Neuron (in vitro differentiated cells): ENCODE measurements at regions not wholly inside any gene's neighbourhood (a gene's known extent, or its start where the extent isn't known, plus 50 kb on each side); places are given as distances from the start of the nearest gene placed in this dataset.
"Not testable (repeated sequence)": the region's sequence is repeated elsewhere in the genome, so short reads cannot be mapped to it uniquely, and the experiment has no call there.

Experiments used
- H2AFZ ChIP-seq: one replicate; pipeline ENCODE4 v1.6.1; 2013; ENCODE audit warnings: low read depth, mild to moderate bottlenecking, inconsistent platforms, low read length, moderate library complexity
- H3K27me3 ChIP-seq: one replicate; pipeline ENCODE4 v1.6.1; 2013; ENCODE audit warnings: low read length; ENCODE audit not compliant: insufficient read depth
- H3K36me3 ChIP-seq: one replicate; pipeline ENCODE4 v1.6.1; 2013; ENCODE audit warnings: low read length; ENCODE audit not compliant: insufficient read depth
- H3K4me1 ChIP-seq: one replicate; pipeline ENCODE4 v1.6.1; 2013; ENCODE audit warnings: low read length; ENCODE audit not compliant: insufficient read depth
- H3K4me3 ChIP-seq: 2 replicates; pipeline ENCODE4 v1.5.1; 2013; ENCODE audit warnings: mild to moderate bottlenecking, low read length, moderate library complexity
- H3K9me3 ChIP-seq: one replicate; pipeline ENCODE4 v1.6.1; 2013; ENCODE audit warnings: low read length

GRCh38 chr5:23095418-23095817, 242.3 kb upstream of the CDH12 start:
- H3K27me3 ChIP-seq, H3K4me3 ChIP-seq, H3K4me1 ChIP-seq, H2AFZ ChIP-seq, H3K9me3 ChIP-seq, H3K36me3 ChIP-seq: not testable (repeated sequence)

- H2AFZ ChIP-seq: no peak overlapping the region
- H3K9me3 ChIP-seq: no peaks in the 10 kb centered on the region
- H3K27me3 ChIP-seq: no peaks in the 10 kb centered on the region
- H3K4me1 ChIP-seq: no peaks in the 10 kb centered on the region
- H3K36me3 ChIP-seq: no peaks in the 10 kb centered on the region
- no peak overlapping the region for H3K4me3 ChIP-seq
These were observed 236.1 kb upstream of the CDH12 start for GRCh38 chr5:23089286-23089685.

- no peaks in the 10 kb centered on the region for H3K9me3 ChIP-seq
- H3K27me3 ChIP-seq: no peaks in the 10 kb centered on the region
- no peak overlapping the region for H2AFZ ChIP-seq
- H3K4me3 ChIP-seq: no peak overlapping the region
- H3K36me3 ChIP-seq: no peaks in the 10 kb centered on the region
- no peaks in the 10 kb centered on the region for H3K4me1 ChIP-seq
These were observed 231.7 kb upstream of the CDH12 start for GRCh38 chr5:23084815-23085214.

- Histone ChIP-seq H3K27me3 (no peaks in the 10 kb centered on the region), H2AFZ (no peak overlapping the region), H3K4me1 (no peaks in the 10 kb centered on the region), H3K4me3 (no peak overlapping the region), H3K36me3 (no peaks in the 10 kb centered on the region), H3K9me3 (no peaks in the 10 kb centered on the region)
These were observed 219.0 kb upstream of the CDH12 start for GRCh38 chr5:23072179-23072578.

- Histone ChIP-seq H2AFZ (no peak overlapping the region), H3K4me1 (no peaks in the 10 kb centered on the region), H3K27me3 (no peaks in the 10 kb centered on the region), H3K4me3 (no peak overlapping the region), H3K36me3 (no peaks in the 10 kb centered on the region), H3K9me3 (no peaks in the 10 kb centered on the region)
These were observed 218.5 kb upstream of the CDH12 start for GRCh38 chr5:23071682-23072081.

- no peaks in the 10 kb centered on the region for H3K9me3 ChIP-seq
- H3K27me3 ChIP-seq: no peaks in the 10 kb centered on the region
- no peak overlapping the region for H3K4me3 ChIP-seq
- H3K36me3 ChIP-seq: no peaks in the 10 kb centered on the region
- no peak overlapping the region for H2AFZ ChIP-seq
- H3K4me1 ChIP-seq: no peaks in the 10 kb centered on the region
These were observed 211.6 kb upstream of the CDH12 start for GRCh38 chr5:23064710-23065109.

- Histone ChIP-seq H3K36me3 (no peaks in the 10 kb centered on the region), H3K4me1 (no peaks in the 10 kb centered on the region), H2AFZ (no peak overlapping the region), H3K9me3 (no peaks in the 10 kb centered on the region), H3K27me3 (no peaks in the 10 kb centered on the region), H3K4me3 (no peak overlapping the region)
These were observed 200.7 kb upstream of the CDH12 start for GRCh38 chr5:23053846-23054245.

GRCh38 chr5:23042226-23042625, 189.1 kb upstream of the CDH12 start:
- H3K27me3 ChIP-seq: no peaks in the 10 kb centered on the region
- no peaks in the 10 kb centered on the region for H3K36me3 ChIP-seq
- H3K4me3 ChIP-seq: no peak overlapping the region
- H3K9me3 ChIP-seq: no peaks in the 10 kb centered on the region
- no peak overlapping the region for H2AFZ ChIP-seq
- H3K4me1 ChIP-seq: no peaks in the 10 kb centered on the region

- Histone ChIP-seq H3K9me3 (no peaks in the 10 kb centered on the region), H3K36me3 (no peaks in the 10 kb centered on the region), H3K4me3 (no peak overlapping the region), H3K4me1 (no peaks in the 10 kb centered on the region), H2AFZ (no peak overlapping the region), H3K27me3 (no peaks in the 10 kb centered on the region)
These were observed 182.5 kb upstream of the CDH12 start for GRCh38 chr5:23035555-23036090.

GRCh38 chr5:23033864-23034263, 180.7 kb upstream of the CDH12 start:
- H2AFZ ChIP-seq: no peak overlapping the region

GRCh38 chr5:23029290-23029689, 176.1 kb upstream of the CDH12 start:
- Histone ChIP-seq H3K27me3 (no peaks in the 10 kb centered on the region), H3K9me3 (no peaks in the 10 kb centered on the region), H3K36me3 (no peaks in the 10 kb centered on the region), H2AFZ (no peak overlapping the region), H3K4me3 (no peak overlapping the region), H3K4me1 (no peaks in the 10 kb centered on the region)

More at GRCh38 chr5:23033864-23034263, 180.7 kb upstream of the CDH12 start:
- no peaks in the 10 kb centered on the region for H3K27me3 ChIP-seq
- no peaks in the 10 kb centered on the region for H3K4me1 ChIP-seq
- no peak overlapping the region for H3K4me3 ChIP-seq
- H3K9me3 ChIP-seq: no peaks in the 10 kb centered on the region
- no peaks in the 10 kb centered on the region for H3K36me3 ChIP-seq

GRCh38 chr5:23028445-23029021, 175.4 kb upstream of the CDH12 start:
- H3K27me3 ChIP-seq: no peaks in the 10 kb centered on the region
- H2AFZ ChIP-seq: no peak overlapping the region
- no peak overlapping the region for H3K4me3 ChIP-seq
- no peaks in the 10 kb centered on the region for H3K4me1 ChIP-seq
- H3K9me3 ChIP-seq: no peaks in the 10 kb centered on the region
- no peaks in the 10 kb centered on the region for H3K36me3 ChIP-seq

GRCh38 chr5:23027830-23028229, 174.7 kb upstream of the CDH12 start:
- H3K27me3 ChIP-seq: no peaks in the 10 kb centered on the region
- H3K4me3 ChIP-seq: no peak overlapping the region
- H3K9me3 ChIP-seq: no peaks in the 10 kb centered on the region
- no peak overlapping the region for H2AFZ ChIP-seq
- H3K36me3 ChIP-seq: no peaks in the 10 kb centered on the region
- no peaks in the 10 kb centered on the region for H3K4me1 ChIP-seq

GRCh38 chr5:23027331-23027730, 174.2 kb upstream of the CDH12 start:
- H3K27me3 ChIP-seq: no peaks in the 10 kb centered on the region
- H3K4me3 ChIP-seq: no peak overlapping the region
- H2AFZ ChIP-seq: no peak overlapping the region
- H3K36me3 ChIP-seq: no peaks in the 10 kb centered on the region
- no peaks in the 10 kb centered on the region for H3K4me1 ChIP-seq
- no peaks in the 10 kb centered on the region for H3K9me3 ChIP-seq
